ENCODE measurements at regions not wholly inside any gene's neighbourhood (a gene's known extent, or its start where the extent isn't known, plus 50 kb on each side); places are given as distances from the start of the nearest gene placed in this dataset.

DNA sequence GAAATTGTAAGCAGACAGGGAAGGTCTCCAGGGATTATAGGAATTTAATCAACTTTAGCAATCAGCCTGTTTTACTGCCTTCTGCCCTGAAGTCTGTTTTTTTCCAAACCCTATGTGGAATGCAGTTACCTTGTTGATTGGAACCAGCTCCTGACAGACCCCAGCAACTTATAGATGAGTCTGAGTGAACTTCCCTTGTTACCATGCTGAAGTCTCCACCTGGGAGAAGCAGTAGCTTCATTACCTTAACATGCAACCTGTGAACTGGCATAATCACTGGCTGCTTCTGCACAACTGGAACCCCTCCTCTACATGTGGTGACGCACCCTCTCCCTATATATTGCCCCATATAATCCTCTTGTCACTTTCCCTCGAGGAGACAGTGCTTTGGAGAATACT is 226.3 kb upstream of the SPOPL start:
- H3K4me3 ChIP-seq (ENCODE audit: low read length), result no peak overlapping the region
- DNase-seq (ENCODE audit: low read depth), result no peak
- TF ChIP-seq, protein P1, sequence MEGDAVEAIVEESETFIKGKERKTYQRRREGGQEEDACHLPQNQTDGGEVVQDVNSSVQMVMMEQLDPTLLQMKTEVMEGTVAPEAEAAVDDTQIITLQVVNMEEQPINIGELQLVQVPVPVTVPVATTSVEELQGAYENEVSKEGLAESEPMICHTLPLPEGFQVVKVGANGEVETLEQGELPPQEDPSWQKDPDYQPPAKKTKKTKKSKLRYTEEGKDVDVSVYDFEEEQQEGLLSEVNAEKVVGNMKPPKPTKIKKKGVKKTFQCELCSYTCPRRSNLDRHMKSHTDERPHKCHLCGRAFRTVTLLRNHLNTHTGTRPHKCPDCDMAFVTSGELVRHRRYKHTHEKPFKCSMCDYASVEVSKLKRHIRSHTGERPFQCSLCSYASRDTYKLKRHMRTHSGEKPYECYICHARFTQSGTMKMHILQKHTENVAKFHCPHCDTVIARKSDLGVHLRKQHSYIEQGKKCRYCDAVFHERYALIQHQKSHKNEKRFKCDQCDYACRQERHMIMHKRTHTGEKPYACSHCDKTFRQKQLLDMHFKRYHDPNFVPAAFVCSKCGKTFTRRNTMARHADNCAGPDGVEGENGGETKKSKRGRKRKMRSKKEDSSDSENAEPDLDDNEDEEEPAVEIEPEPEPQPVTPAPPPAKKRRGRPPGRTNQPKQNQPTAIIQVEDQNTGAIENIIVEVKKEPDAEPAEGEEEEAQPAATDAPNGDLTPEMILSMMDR (conservative IDR thresholded peaks at IDR 0.05; ENCODE audit: low read length), result no peak

DNA sequence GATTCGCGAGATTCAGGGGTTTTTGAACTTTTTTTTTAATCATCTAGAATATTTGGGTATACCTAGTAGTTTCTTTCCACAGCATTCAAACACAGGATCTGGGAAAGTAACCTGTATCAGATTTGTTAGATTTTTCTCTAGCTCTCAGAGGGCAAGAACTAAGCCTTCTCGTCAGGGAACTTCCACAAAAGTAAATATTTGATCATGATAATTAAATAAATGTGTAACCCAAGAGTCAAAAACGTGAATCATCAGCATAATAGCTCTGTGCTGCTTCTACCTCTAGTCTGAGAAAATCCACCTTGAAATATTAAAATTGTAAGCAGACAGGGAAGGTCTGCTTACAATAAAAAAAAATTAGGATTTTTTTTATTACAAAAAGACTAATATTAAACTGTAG is 225.7 kb upstream of the SPOPL start:
- no peak overlapping the region for H3K4me3 ChIP-seq (ENCODE audit: low read length)
- peak; percentile 40 for DNase-seq (ENCODE audit: low read depth)
- TF ChIP-seq, protein P1 (conservative IDR thresholded peaks at IDR 0.05; ENCODE audit: low read length), result no peak

DNA sequence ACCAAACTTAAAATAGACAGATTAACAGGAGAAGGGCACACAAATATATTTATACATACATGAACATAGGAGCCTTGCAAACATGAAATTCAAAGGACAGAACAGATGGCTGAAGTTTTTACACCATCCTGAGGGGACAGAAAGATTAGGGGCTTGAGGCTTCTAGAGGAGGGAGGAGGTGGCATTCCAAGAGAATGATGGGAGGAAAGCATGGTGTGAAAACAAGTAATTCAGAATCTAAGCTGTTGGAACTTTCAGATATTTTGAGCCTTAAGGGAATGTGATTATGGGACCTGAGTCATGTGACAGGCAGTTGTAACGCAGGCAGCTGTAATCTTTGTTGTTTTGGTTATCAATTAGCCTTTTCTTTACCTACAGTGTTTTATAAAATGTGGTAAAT is 225.2 kb upstream of the SPOPL start:
- TF ChIP-seq, protein P1 (conservative IDR thresholded peaks at IDR 0.05; ENCODE audit: low read length), result no peak
- H3K4me3 ChIP-seq (ENCODE audit: low read length), result no peak overlapping the region
- no peak for DNase-seq (ENCODE audit: low read depth)

DNA sequence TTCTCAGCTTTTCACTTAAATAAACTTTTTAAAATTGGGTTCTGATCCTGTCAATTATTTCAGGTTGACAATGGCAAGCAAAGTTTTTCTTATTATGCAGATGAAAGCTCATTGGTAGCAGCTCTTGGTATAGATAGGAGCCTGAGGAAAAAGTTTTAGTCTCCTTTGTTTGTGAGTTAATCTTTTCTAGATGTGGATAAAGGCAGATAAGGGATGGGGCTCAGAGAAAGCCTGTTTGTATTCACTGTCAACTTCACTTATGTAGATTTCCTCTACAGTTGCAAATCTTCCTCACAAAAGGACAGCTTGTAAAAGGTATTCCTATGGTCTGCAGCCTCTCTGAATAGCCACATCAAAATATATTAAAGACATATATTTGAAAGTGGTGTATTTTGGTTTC is 224.5 kb upstream of the SPOPL start:
- TF ChIP-seq, protein P1 (conservative IDR thresholded peaks at IDR 0.05; ENCODE audit: low read length), result no peak
- no peak overlapping the region for H3K4me3 ChIP-seq (ENCODE audit: low read length)
- no peak for DNase-seq (ENCODE audit: low read depth)

DNA sequence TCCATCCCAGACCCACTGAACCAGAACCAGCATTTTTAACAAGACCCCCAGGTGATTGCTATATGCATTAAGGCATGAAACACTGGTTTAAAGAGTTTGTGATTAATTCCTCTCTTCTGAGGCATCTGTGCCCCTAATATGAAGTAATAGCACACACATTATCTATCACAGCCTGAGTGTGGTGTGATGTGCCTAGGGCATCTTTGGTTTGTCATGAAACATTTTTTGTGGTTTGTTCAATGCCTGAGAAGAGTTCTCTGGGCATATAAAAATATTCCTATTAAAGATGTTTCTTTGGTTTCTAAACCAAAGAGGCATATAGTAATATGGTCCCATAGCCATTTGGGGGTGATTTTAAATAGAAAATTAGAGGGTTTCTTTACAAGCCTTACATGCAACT is 221.7 kb upstream of the SPOPL start:
- H3K4me3 ChIP-seq (ENCODE audit: low read length), result no peak overlapping the region
- DNase-seq (ENCODE audit: low read depth), result no peak
- TF ChIP-seq, protein P1 (conservative IDR thresholded peaks at IDR 0.05; ENCODE audit: low read length), result no peak

DNA sequence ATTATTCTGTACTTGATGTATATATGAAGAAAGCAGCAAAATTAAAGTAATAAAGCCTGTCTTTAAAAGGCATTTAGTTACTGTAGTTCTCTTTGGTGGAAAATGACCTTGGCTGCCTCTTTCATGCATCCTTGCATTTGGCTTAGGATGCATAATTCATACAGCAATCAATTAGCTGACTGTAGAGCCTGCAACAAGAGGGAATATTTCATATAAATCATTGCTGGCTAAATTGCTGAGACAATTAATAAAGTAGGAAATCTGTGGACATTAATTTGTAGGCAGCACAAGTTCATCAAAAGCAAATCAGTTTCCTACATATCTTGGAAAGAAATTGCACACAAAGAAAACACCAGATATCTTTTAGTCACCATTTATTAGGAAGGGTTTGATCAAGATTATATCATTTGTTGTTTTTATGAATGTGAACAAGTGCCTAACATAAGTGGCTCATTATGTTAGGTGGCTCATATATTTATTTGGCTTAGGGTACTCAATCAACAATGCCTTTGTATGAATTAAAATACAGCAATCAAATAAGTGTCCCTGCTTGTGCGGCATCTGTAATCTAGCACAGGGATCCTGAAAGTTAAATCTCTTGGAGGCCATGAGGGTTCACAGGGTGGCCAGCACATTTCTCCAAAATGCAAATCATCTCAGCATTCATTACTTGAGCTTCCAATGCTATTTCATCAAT is 220.4 kb upstream of the SPOPL start:
- TF ChIP-seq, protein P1 (conservative IDR thresholded peaks at IDR 0.05; ENCODE audit: low read length), result no peak
- DNase-seq (ENCODE audit: low read depth), result no peak
- no peak overlapping the region for H3K4me3 ChIP-seq (ENCODE audit: low read length)

DNA sequence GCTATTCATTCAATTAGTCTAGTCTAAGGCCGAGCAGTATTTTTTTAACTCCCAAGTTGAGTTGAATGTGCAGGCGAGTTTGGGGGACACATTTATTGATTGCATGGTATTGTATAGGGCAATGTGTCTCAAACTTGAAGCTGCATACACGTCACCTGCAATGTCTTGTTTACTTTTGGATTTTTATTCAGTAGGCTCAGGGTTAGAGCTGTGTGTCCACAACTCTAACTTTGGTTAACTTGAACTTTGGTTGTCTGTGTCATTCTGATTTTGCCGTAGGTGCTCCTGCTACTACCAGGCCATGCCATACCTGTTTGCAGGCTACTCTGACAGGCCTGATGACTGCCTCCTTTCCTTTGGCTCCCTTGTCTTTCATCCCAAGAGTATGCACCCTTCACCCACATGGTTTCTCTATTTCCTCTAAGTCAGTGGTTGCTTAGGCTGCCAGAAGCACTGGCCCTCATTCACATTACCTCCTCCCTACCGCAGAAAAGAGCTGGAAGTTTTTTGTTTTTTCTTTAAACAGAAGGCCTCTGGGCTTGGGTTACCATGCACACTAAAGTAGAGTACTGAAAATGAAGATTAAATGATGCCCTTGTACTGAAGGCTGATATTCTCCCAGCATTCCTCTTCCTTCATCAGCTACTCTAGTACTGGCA is 219.4 kb upstream of the SPOPL start:
- TF ChIP-seq, protein P1 (conservative IDR thresholded peaks at IDR 0.05; ENCODE audit: low read length), result no peak
- no peak overlapping the region for H3K4me3 ChIP-seq (ENCODE audit: low read length)
- DNase-seq (ENCODE audit: low read depth), result no peak

Measured in AG10803 (cell line).